OCI-LY7 (cell line): ENCODE measurements at regions not wholly inside any gene's neighbourhood (a gene's known extent, or its start where the extent isn't known, plus 50 kb on each side); places are given as distances from the start of the nearest gene placed in this dataset.

Source experiments
- BruUV-seq: library from RNA; stranded (reverse); fragments of 400-500 nt; replicated peaks from 2 replicates; lab custom pipeline; 2021; lab: Mats Ljungman, UMichigan
- CTCF ChIA-PET: fragments of 300-600 bp; sonication (Branson Sonifier 250); formaldehyde crosslinking; loops from one replicate; lab custom pipeline; 2022; ENCODE audit warnings: antibody characterized with exemption; ENCODE audit not compliant: unreplicated experiment; lab: Charles Lee
- POLR2A ChIA-PET: fragments of 300-600 bp; sonication (Branson Sonifier 250); formaldehyde crosslinking; loops from one replicate; lab custom pipeline; 2022; ENCODE audit warnings: antibody characterized with exemption; lab: Charles Lee
- DNase-seq: peaks from one replicate; pipeline ENCODE4 v3.0.0-alpha.2; 2015; ENCODE audit warnings: low spot score
- H2AFZ ChIP-seq: fragments of 200-600 bp; sonication (generic), shearing (Covaris generic); 2 replicates; pipeline ENCODE4 v1.6.1; 2014; ENCODE audit warnings: mild to moderate bottlenecking, antibody characterized with exemption, low read length, moderate library complexity
- H3K27ac ChIP-seq: fragments of 200-600 bp; sonication (generic); 2 replicates; pipeline ENCODE4 v1.5.1; 2014; ENCODE audit warnings: mixed run types, low read depth, mild to moderate bottlenecking, moderate library complexity, low read length, inconsistent platforms; ENCODE audit not compliant: poor library complexity, severe bottlenecking
- H3K36me3 ChIP-seq: fragments of 200-600 bp; sonication (generic); 2 replicates; pipeline ENCODE4 v1.6.1; 2014; ENCODE audit warnings: mild to moderate bottlenecking, antibody characterized with exemption, low read length, moderate library complexity, mixed read lengths; ENCODE audit not compliant: insufficient read depth
- H3K4me1 ChIP-seq: fragments of 200-600 bp; sonication (generic); 2 replicates; pipeline ENCODE4 v1.5.1; 2014; ENCODE audit warnings: mild to moderate bottlenecking, low read length; ENCODE audit not compliant: insufficient read depth, poor library complexity, severe bottlenecking
- H3K4me2 ChIP-seq: fragments of 200-600 bp; sonication (generic); 2 replicates; pipeline ENCODE4 v1.6.1; 2014; ENCODE audit warnings: mild to moderate bottlenecking, low read length
- H3K4me3 ChIP-seq: fragments of 200-600 bp; sonication (generic); 2 replicates; pipeline ENCODE4 v1.5.1; 2014; ENCODE audit warnings: mild to moderate bottlenecking, low read depth, low read length; ENCODE audit not compliant: poor library complexity, severe bottlenecking
- H3K79me2 ChIP-seq: fragments of 200-600 bp; sonication (generic); 2 replicates; pipeline ENCODE4 v1.6.1; 2016; ENCODE audit warnings: low read depth, mild to moderate bottlenecking, low read length, moderate library complexity, mixed read lengths; ENCODE audit not compliant: insufficient read depth
- H3K9me2 ChIP-seq: fragments of 200-600 bp; sonication (generic); 2 replicates; pipeline ENCODE4 v1.6.1; 2016; ENCODE audit warnings: mild to moderate bottlenecking, low read length, mixed read lengths; ENCODE audit not compliant: insufficient read depth
- H3K9me3 ChIP-seq: fragments of 200-600 bp; sonication (generic); 2 replicates; pipeline ENCODE4 v1.6.1; 2014; ENCODE audit warnings: mild to moderate bottlenecking, mixed run types, low read length, mixed read lengths
- H4K20me1 ChIP-seq: fragments of 200-600 bp; sonication (generic); 2 replicates; pipeline ENCODE4 v1.6.1; 2014; ENCODE audit warnings: mild to moderate bottlenecking, antibody characterized with exemption, low read length, moderate library complexity, mixed read lengths; ENCODE audit not compliant: insufficient read depth
- EZH2phosphoT487 ChIP-seq: fragments of 200-600 bp; sonication (generic); IDR thresholded peaks from 2 replicates; pipeline ENCODE4 v1.6.1; 2018; ENCODE audit warnings: low read depth, borderline replicate concordance, mild to moderate bottlenecking, mixed run types, antibody characterized with exemption, low read length, moderate library complexity, mixed read lengths
- intact Hi-C: fragments of 100-400 bp; cut with micrococcal nuclease; formaldehyde crosslinking; loops from one replicate; pipeline ENCODE4 v1.10.0; 2022; ENCODE audit not compliant: unreplicated experiment
- TF ChIP-seq, protein P1 (sequence below): fragments of 200-600 bp; sonication (generic); conservative IDR thresholded peaks from 2 replicates; pipeline ENCODE4 v1.5.1; 2014; ENCODE audit warnings: mild to moderate bottlenecking, antibody characterized with exemption, low read length, moderate library complexity, mixed read lengths

DNA sequence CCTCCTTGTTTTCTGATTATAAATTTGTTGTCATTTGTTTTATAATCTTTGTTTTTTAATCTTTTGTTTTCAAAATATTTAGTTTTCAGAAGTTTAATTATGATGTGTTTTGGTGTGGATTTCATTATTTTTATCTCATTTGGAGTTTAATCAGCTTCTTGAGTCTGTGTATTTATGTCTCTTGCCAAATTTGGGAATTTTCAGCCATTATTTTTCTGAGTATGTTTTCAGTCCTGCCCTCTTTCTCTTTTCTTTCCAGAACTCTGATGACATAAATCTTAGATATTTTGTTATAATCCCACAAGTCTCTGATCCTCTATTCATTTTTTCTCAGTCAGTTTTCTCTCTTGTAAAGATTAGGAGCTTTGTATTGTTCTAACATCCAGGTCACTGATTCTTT lies 89.8 kb downstream of the RHOU start:
- H3K9me2 ChIP-seq: no peaks in the 10 kb centered on the region
- no peaks in the 10 kb centered on the region for H3K36me3 ChIP-seq
- H2AFZ ChIP-seq: no peak overlapping the region
- no peak overlapping the region for H3K4me3 ChIP-seq
- H3K27ac ChIP-seq: no peak overlapping the region
- DNase-seq: no peak
- CTCF ChIA-PET: no interaction called here
- POLR2A ChIA-PET: interaction anchor here (1.0 kb wide), 1 partner anchor 13 kb away, joined by 3 read pairs; no protein-coding TSS in a partner anchor
- no TSS peak for BruUV-seq
- no peaks in the 10 kb centered on the region for H3K4me1 ChIP-seq
- H3K4me2 ChIP-seq: no peak overlapping the region
- H3K9me3 ChIP-seq: no peaks in the 10 kb centered on the region
- TF ChIP-seq, protein P1, sequence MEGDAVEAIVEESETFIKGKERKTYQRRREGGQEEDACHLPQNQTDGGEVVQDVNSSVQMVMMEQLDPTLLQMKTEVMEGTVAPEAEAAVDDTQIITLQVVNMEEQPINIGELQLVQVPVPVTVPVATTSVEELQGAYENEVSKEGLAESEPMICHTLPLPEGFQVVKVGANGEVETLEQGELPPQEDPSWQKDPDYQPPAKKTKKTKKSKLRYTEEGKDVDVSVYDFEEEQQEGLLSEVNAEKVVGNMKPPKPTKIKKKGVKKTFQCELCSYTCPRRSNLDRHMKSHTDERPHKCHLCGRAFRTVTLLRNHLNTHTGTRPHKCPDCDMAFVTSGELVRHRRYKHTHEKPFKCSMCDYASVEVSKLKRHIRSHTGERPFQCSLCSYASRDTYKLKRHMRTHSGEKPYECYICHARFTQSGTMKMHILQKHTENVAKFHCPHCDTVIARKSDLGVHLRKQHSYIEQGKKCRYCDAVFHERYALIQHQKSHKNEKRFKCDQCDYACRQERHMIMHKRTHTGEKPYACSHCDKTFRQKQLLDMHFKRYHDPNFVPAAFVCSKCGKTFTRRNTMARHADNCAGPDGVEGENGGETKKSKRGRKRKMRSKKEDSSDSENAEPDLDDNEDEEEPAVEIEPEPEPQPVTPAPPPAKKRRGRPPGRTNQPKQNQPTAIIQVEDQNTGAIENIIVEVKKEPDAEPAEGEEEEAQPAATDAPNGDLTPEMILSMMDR: no peak
- no peak for TF ChIP-seq EZH2phosphoT487
- H4K20me1 ChIP-seq: no peaks in the 10 kb centered on the region
- no peaks in the 10 kb centered on the region for H3K79me2 ChIP-seq
- intact Hi-C loops: no loop called here

DNA sequence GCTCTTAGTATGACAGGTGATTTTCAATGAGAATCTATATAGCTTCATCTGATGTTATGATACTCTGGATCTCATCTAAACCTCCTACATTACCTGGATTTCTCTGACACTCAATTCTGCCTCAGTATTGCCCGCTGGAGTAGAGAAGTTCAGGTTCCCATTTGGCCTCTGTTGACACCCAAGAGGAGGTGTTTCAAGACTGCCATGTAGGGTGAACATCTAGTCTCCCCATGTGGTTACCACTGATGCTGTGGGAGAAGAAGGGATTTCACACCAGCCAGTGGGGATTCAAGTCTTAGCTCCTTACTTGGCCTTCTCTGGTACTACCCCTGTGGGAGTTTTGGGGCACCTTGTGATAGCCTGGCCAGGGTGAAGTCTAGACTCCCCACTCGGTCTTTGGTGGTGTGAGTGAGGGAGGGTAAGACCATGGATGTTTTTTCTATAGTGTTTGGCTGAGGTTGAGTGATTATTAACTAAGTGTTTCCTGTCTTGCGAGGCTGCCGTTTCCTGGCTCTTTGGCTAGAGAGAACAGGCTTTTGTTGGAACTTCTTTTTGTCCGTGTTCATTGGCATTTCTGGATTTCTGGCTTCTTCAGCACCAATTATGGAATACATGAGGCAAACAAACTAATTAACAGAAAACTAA lies 90.7 kb downstream of the RHOU start:
- H2AFZ ChIP-seq: no peak overlapping the region
- H4K20me1 ChIP-seq: no peaks in the 10 kb centered on the region
- no peak for DNase-seq
- no peak for TF ChIP-seq EZH2phosphoT487
- TF ChIP-seq, protein P1: no peak
- POLR2A ChIA-PET: interaction anchor here (1.0 kb wide), 1 partner anchor 14 kb away, joined by 3 read pairs; no protein-coding TSS in a partner anchor
- H3K27ac ChIP-seq: no peak overlapping the region
- no peaks in the 10 kb centered on the region for H3K4me1 ChIP-seq
- CTCF ChIA-PET: no interaction called here
- BruUV-seq: no TSS peak
- H3K4me3 ChIP-seq: no peak overlapping the region
- no peaks in the 10 kb centered on the region for H3K9me2 ChIP-seq
- intact Hi-C loops: no loop called here
- H3K9me3 ChIP-seq: no peaks in the 10 kb centered on the region
- no peaks in the 10 kb centered on the region for H3K36me3 ChIP-seq
- no peaks in the 10 kb centered on the region for H3K79me2 ChIP-seq
- no peak overlapping the region for H3K4me2 ChIP-seq

DNA sequence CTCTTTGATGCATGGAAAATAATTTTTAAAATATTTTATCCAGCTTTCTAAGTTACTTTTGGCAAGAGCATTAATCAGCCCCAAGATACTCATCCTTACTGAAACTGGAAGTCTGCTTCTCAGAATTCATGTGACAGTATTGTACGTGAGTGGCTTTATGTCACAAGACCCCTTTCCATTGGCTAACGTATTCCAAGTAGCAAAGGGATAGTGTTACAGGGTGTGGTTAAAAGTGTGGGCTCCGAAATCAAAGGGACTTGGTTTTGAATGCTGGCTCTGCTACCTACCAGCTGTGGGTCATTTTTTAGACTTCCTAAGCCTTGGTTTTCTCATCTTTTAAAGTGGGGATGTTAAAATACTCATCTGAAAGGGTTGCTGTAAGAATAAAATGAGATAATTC lies 91.7 kb downstream of the RHOU start:
- CTCF ChIA-PET: no interaction called here
- Histone ChIP-seq H3K4me2 (no peak overlapping the region), H3K9me2 (no peaks in the 10 kb centered on the region)

More for the DNA sequence above, 91.7 kb downstream of the RHOU start:
- intact Hi-C loops: no loop called here
- TF ChIP-seq, protein P1: no peak
- TF ChIP-seq EZH2phosphoT487: no peak
- Histone ChIP-seq H3K4me3 (no peak overlapping the region), H3K27ac (no peak overlapping the region), H4K20me1 (no peaks in the 10 kb centered on the region), H3K9me3 (no peaks in the 10 kb centered on the region), H3K4me1 (no peaks in the 10 kb centered on the region), H3K79me2 (no peaks in the 10 kb centered on the region), H2AFZ (no peak overlapping the region), H3K36me3 (no peaks in the 10 kb centered on the region)
- POLR2A ChIA-PET: interaction anchor here (0.6 to 1.2 kb wide), 2 partner anchors 15 to 46 kb away, joined by 3 to 4 read pairs; no protein-coding TSS in a partner anchor
- no TSS peak for BruUV-seq
- DNase-seq: no peak
